Spleen (tissue), 11 donors: ENCODE measurements at regions not wholly inside any gene's neighbourhood (a gene's known extent, or its start where the extent isn't known, plus 50 kb on each side); places are given as distances from the start of the nearest gene placed in this dataset.

Source experiments
- DNase-seq: peaks from one replicate; pipeline ENCODE4 v3.0.0-alpha.2; 2020
- H3K27ac ChIP-seq, 8 donors: fragments of 200-600 bp; sonication (generic) in 7 of 8; 1 replicate in 4 of 8; 2 replicates in 4 of 8; pipeline versions ENCODE4 v1.5.0 to v1.8.0; 2016 to 2021; ENCODE audit warnings: inconsistent platforms in 4 of 8, mild to moderate bottlenecking in 4 of 8, moderate library complexity in 1 of 8
- H3K27me3 ChIP-seq, 7 donors: fragments of 200-600 bp; sonication (generic) in 6 of 7; replicated peaks in 1 of 7; 1 replicate in 4 of 7; 2 replicates in 3 of 7; pipeline versions ENCODE4 v1.5.0 to v1.8.0; 2016 to 2021; ENCODE audit warnings: inconsistent platforms in 3 of 7, mild to moderate bottlenecking in 1 of 7
- H3K36me3 ChIP-seq, 6 donors: fragments of 200-600 bp; sonication (generic) in 5 of 6; 1 replicate in 4 of 6; 2 replicates in 2 of 6; pipeline versions ENCODE4 v1.5.0 to v1.8.0; 2016 to 2021; ENCODE audit warnings: inconsistent platforms in 2 of 6
- H3K4me1 ChIP-seq, 6 donors: fragments of 200-600 bp; sonication (generic) in 5 of 6; 1 replicate in 3 of 6; 2 replicates in 3 of 6; pipeline versions ENCODE4 v1.5.0 to v1.8.0; 2016 to 2021; ENCODE audit warnings: inconsistent platforms in 3 of 6
- H3K4me3 ChIP-seq, 8 donors: fragments of 200-600 bp; sonication (generic) in 7 of 8; 1 replicate in 4 of 8; 2 replicates in 4 of 8; pipeline versions ENCODE4 v1.5.0 to v1.8.0; 2016 to 2021; ENCODE audit warnings: inconsistent platforms in 4 of 8, mild to moderate bottlenecking in 4 of 8, moderate library complexity in 2 of 8
- H3K9me3 ChIP-seq, 8 donors: fragments of 200-600 bp; sonication (generic) in 7 of 8; 1 replicate in 4 of 8; 2 replicates in 4 of 8; pipeline versions ENCODE4 v1.5.0 to v1.8.0; 2016 to 2021; ENCODE audit warnings: inconsistent platforms in 4 of 8
- CTCF ChIP-seq, 11 experiments: fragments of 200-600 bp in 7 of 11; fragments of 450-650 bp in 4 of 11; sonication (generic) in 4 of 11; IDR thresholded peaks in 8 of 11; conservative IDR thresholded peaks in 3 of 11; 1 replicate in 7 of 11; 2 replicates in 4 of 11; pipeline versions ENCODE4 v1.4.0 to v1.8.0; 2016 to 2021; ENCODE audit warnings: antibody characterized with exemption in 11 of 11, inconsistent platforms in 4 of 11, mild to moderate bottlenecking in 1 of 11
- POLR2A ChIP-seq, 3 donors: fragments of 450-650 bp; IDR thresholded peaks; one replicate each; pipeline ENCODE4 v1.5.1; 2017; ENCODE audit warnings: antibody characterized with exemption in 3 of 3, mild to moderate bottlenecking in 1 of 3
- POLR2AphosphoS5 ChIP-seq, 3 donors: sonication (generic); formaldehyde crosslinking; IDR thresholded peaks; one replicate each; pipeline ENCODE4 v1.5.1; 2017; ENCODE audit warnings: antibody characterized with exemption in 3 of 3
- WGBS, 5 donors: extraction: QIAGEN DNeasy Blood & Tissue Kit in 3 of 5; methylation state at CpG; one replicate each; pipeline versions ENCODE4 v1.1.5 to v1.1.7; 2013 to 2018; 5-methylcytosine and 5-hydroxymethylcytosine counted together
- intact Hi-C: fragments of 100-400 bp; cut with DNase I; formaldehyde crosslinking; loops from one replicate; pipeline ENCODE4 v1.15.0; 2023; ENCODE audit warnings: low total_unique reads
- donor health status: healthy with polysubstance abuse.
- donor health status: DM: no; HTN: no; CAD: no; lungs with moderate emphysema.
- donor health status: DM: no; HTN: no; CAD: no.
- donor health status: Bipolar disorder and iron deficiency.
- donor health status: healthy.
- donor health status: DM: no; HTN: no; CAD: no.
- donor health status: DM: yes; HTN: yes; CAD: no.

DNA sequence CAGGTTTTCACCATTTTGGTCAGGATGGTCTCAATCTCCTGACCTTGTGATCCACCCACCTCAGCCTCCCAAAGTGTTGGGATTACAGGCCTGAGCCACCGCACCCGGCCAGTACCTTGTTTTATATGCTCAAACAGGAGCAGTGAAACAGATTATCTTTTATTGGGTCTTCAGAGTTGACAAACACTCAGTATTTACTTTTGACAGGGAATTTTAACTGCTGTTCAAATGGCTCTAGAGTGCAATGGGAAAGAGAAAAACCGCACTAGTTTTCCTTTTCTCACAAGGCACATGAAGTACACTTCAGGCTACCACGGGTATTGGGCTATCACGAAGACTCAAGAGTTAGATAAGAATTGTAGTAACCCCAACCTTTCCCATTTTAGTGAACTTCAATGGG, 471.9 kb upstream of the DAB2 start:
- 73 to 92% (median 85%) methylated on average over 5 of the region's 5 CpGs for WGBS, 5 donors
- no peak for DNase-seq
- H3K27me3 ChIP-seq, result no peaks in the 10 kb centered on the region
- no peaks in the 10 kb centered on the region for H3K36me3 ChIP-seq
- H3K9me3 ChIP-seq, result no peaks in the 10 kb centered on the region
- TF ChIP-seq POLR2A (IDR thresholded peaks at IDR 0.05), result no peak
- TF ChIP-seq POLR2AphosphoS5 (IDR thresholded peaks at IDR 0.05), result no peak
- no peak for TF ChIP-seq CTCF (IDR thresholded peaks at IDR 0.05 in 8 of 11, conservative IDR thresholded peaks at IDR 0.05 in 3 of 11)
- H3K4me3 ChIP-seq, result no peak overlapping the region
- intact Hi-C loops, result no loop called here
- no peaks in the 10 kb centered on the region for H3K4me1 ChIP-seq
- H3K27ac ChIP-seq, result no peak overlapping the region

DNA sequence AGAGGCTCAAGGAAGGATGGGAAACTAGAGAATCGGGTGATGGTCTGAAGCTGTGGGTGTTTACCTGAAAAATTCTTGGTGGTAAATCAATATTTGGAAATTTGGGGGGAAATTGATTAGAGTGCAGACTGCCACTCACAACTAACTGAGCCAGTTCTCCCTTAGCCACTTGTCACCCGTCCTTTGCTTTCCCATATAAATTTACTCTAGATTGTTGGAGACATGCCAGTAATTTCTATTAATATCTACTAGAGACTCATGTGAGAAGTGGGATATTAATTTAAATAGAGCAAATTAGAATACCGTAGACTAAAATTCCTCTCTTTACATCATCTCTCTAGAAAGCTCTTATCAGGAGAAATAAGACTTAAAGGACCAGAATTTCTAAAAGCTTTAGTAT, 471.3 kb upstream of the DAB2 start:
- no peak overlapping the region for H3K4me3 ChIP-seq
- DNase-seq, result no peak
- no peaks in the 10 kb centered on the region for H3K4me1 ChIP-seq
- intact Hi-C loops, result no loop called here
- H3K27ac ChIP-seq, result no peak overlapping the region
- H3K27me3 ChIP-seq, result no peaks in the 10 kb centered on the region
- no peaks in the 10 kb centered on the region for H3K9me3 ChIP-seq
- no peaks in the 10 kb centered on the region for H3K36me3 ChIP-seq
- TF ChIP-seq POLR2A (IDR thresholded peaks at IDR 0.05) (no peak), CTCF (IDR thresholded peaks at IDR 0.05 in 8 of 11, conservative IDR thresholded peaks at IDR 0.05 in 3 of 11) (no peak), POLR2AphosphoS5 (IDR thresholded peaks at IDR 0.05) (no peak)
- 75 to 90% (median 86%) methylated on average over 3 of the region's 3 CpGs for WGBS, 5 donors

DNA sequence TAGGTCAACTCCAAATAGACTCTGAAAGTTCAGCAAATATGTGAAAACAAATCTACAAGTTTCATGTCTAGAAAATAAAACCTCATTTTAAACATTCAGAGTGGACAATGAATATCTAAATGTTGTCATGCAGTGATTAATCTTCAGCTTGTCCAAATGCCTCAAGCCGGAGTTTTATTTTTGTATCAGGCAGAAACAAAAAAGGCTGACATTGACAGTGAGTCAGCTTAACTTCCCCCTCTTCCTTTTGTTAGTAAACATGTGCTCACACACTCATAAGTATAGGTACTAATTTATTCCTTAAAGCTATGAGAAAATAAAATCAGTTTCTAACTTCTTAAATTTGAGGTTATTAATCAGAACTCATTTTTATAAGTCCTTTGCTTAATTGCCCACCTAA, 467.9 kb upstream of the DAB2 start:
- WGBS, 5 donors, result 61 to 79% (median 67%) methylated on average over 1 of the region's 1 CpG
- H3K27ac ChIP-seq, result no peak overlapping the region
- H3K4me3 ChIP-seq, result no peak overlapping the region
- H3K4me1 ChIP-seq, result no peaks in the 10 kb centered on the region
- no peaks in the 10 kb centered on the region for H3K36me3 ChIP-seq
- peaks cover 0 to under 1% (median 0%) of the 10 kb centered on the region in 8 donors for H3K9me3 ChIP-seq
- no peaks in the 10 kb centered on the region for H3K27me3 ChIP-seq
- no peak for TF ChIP-seq CTCF (IDR thresholded peaks at IDR 0.05 in 8 of 11, conservative IDR thresholded peaks at IDR 0.05 in 3 of 11)
- TF ChIP-seq POLR2AphosphoS5 (IDR thresholded peaks at IDR 0.05), result no peak
- no peak for TF ChIP-seq POLR2A (IDR thresholded peaks at IDR 0.05)
- no peak for DNase-seq
- intact Hi-C loops, result no loop called here

DNA sequence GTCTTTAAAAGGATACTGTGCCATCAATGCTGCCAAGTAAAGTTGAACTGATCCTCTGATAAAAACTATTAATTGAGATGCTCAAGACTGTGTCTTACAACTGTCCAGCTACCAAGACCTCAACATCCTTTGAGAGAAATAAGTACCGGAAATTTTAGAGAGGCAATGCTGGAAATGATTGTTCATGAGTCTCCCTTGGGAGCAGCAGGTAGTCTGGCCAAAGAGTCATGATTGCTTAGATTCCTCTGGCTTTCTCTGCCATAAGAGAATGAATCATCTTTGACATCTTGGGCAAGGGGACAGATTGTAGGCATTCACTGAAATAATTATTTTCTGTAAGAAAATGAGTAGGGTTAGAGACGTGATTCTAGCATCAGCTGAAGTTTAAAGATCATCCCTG, 466.6 kb upstream of the DAB2 start:
- no peaks in the 10 kb centered on the region for H3K27me3 ChIP-seq
- no peak overlapping the region for H3K4me3 ChIP-seq
- TF ChIP-seq CTCF (IDR thresholded peaks at IDR 0.05 in 8 of 11, conservative IDR thresholded peaks at IDR 0.05 in 3 of 11), result no peak
- no peak for TF ChIP-seq POLR2A (IDR thresholded peaks at IDR 0.05)
- TF ChIP-seq POLR2AphosphoS5 (IDR thresholded peaks at IDR 0.05), result no peak
- 55 to 79% (median 74%) methylated on average over 2 of the region's 2 CpGs for WGBS, 5 donors
- no peak overlapping the region for H3K27ac ChIP-seq
- H3K36me3 ChIP-seq, result no peaks in the 10 kb centered on the region
- intact Hi-C loops, result no loop called here
- no peak for DNase-seq
- H3K4me1 ChIP-seq, result no peaks in the 10 kb centered on the region
- H3K9me3 ChIP-seq, result peaks cover 0 to 13% (median 0%) of the 10 kb centered on the region in 8 donors
